AG04450 (cell line): ENCODE measurements at regions not wholly inside any gene's neighbourhood (a gene's known extent, or its start where the extent isn't known, plus 50 kb on each side); places are given as distances from the start of the nearest gene placed in this dataset.
"Not testable (repeated sequence)": the region's sequence is repeated elsewhere in the genome, so short reads cannot be mapped to it uniquely, and the experiment has no call there.

Source experiments
- CTCF ChIA-PET: fragments of 300-600, 350-600 bp; formaldehyde crosslinking; extraction: SDS; loops from one replicate; lab custom pipeline; 2022; ENCODE audit warnings: antibody characterized with exemption, inconsistent platforms; lab: Charles Lee
- POLR2A ChIA-PET: fragments of 350-600 bp; formaldehyde crosslinking; extraction: SDS; loops from one replicate; lab custom pipeline; 2021; ENCODE audit warnings: antibody characterized with exemption, inconsistent platforms; lab: Yijun Ruan, JAX
- DNase-seq: peaks from one replicate; pipeline ENCODE4 v3.0.0-alpha.2; 2011; ENCODE audit warnings: low read depth, low spot score
- H3K27ac ChIP-seq: one replicate; pipeline ENCODE4 v1.5.1; 2012; ENCODE audit warnings: low read depth, low read length, control low read depth
- H3K27me3 ChIP-seq: one replicate; pipeline ENCODE4 v1.6.0; 2012; ENCODE audit warnings: low read length; ENCODE audit not compliant: control insufficient read depth, insufficient read depth
- H3K4me3 ChIP-seq: 2 replicates; pipeline ENCODE4 v1.5.1; 2011; ENCODE audit warnings: mild to moderate bottlenecking, low read depth, low read length, control low read depth
- H3K9me3 ChIP-seq: 2 replicates; pipeline ENCODE4 v1.5.1; 2012; ENCODE audit warnings: low read length; ENCODE audit not compliant: control insufficient read depth, insufficient read depth
- TF ChIP-seq, protein P1 (sequence below): IDR thresholded peaks from 2 replicates; pipeline ENCODE4 v1.5.1; 2011; ENCODE audit warnings: low read depth, low read length, control low read depth, inconsistent platforms

DNA sequence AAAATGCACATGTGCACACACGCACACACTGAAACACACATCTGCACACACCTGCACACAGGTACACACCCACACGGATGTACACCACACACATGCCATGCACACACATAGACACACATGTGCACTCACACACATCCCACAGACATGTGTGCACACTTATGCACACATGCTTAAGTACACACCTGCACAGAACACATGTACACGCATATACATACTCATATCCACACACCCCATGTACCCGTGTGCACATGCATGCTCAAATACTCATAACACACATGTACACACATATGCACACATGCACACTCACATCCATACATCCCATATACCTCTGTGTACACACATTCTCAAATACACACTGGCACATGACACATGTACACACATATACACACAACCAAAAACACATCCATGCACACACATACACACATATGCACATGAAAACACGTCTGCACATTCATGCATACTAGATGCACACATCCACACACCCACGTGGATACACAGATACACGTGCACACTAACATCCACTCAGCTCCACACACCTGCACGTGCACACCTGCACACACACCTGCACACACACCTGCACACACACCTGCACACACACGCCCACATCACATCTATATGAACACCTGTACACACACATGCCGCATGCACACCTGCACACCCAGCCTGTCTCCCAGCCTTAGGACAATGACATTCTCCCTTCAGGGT lies 336.7 kb downstream of the ADGRD1 start:
- H3K4me3 ChIP-seq: no peak overlapping the region
- POLR2A ChIA-PET: no interaction called here
- CTCF ChIA-PET: no interaction called here
- H3K27me3 ChIP-seq: no peaks in the 10 kb centered on the region
- TF ChIP-seq, protein P1, sequence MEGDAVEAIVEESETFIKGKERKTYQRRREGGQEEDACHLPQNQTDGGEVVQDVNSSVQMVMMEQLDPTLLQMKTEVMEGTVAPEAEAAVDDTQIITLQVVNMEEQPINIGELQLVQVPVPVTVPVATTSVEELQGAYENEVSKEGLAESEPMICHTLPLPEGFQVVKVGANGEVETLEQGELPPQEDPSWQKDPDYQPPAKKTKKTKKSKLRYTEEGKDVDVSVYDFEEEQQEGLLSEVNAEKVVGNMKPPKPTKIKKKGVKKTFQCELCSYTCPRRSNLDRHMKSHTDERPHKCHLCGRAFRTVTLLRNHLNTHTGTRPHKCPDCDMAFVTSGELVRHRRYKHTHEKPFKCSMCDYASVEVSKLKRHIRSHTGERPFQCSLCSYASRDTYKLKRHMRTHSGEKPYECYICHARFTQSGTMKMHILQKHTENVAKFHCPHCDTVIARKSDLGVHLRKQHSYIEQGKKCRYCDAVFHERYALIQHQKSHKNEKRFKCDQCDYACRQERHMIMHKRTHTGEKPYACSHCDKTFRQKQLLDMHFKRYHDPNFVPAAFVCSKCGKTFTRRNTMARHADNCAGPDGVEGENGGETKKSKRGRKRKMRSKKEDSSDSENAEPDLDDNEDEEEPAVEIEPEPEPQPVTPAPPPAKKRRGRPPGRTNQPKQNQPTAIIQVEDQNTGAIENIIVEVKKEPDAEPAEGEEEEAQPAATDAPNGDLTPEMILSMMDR: no peak
- peaks cover 56% of the 10 kb centered on the region for H3K9me3 ChIP-seq
- H3K27ac ChIP-seq: no peak overlapping the region
- DNase-seq: no peak

DNA sequence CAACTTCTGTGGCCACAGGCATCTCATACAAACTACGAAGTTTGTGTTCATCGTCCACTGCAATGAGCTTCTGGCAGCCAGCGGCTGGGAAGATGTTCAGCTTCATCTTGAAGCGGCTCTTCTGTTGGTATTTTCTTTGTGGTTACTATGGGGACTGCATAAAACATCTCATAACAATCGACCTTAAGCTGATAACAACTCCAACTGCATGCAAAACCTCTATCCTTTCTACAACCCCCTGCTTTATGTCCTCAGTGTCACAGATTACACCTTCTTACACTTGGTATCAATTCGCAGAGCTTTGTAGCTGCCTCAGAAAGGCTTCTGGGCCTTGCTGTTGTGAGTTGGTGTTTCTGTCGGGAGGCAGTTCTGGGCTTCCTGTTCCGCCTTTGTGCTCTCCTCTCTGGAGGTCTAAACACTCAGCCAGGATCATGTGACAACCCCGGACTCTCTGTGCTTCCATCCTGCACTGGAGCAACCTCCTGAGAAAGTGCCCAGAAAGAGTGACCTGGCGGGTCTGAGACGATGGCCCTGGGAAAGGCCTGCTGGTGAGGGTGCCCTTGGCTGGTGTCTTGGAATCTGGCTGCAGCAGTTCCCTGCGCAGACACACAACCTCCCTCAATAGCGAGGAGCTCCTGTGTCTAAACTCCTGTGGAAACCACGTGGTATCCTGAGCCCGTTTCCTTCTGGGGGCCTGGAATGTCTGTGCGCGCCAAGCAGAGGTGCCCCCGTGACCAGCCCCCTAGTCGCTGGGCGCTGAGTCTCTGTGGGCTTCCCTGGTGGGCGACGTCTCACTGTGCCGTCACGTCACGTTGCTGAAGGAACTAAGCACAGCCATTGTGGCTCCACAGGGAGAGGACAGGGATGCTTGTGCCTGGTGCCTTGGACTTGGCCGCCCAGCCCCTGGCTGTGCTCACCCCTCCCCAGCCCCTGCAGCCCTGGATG lies 339.6 kb downstream of the ADGRD1 start:
- POLR2A ChIA-PET, H3K4me3 ChIP-seq, DNase-seq, H3K27ac ChIP-seq, CTCF ChIA-PET, H3K27me3 ChIP-seq: not testable (repeated sequence)
- peaks cover 47% of the 10 kb centered on the region for H3K9me3 ChIP-seq

- DNase-seq, H3K27me3 ChIP-seq, POLR2A ChIA-PET, CTCF ChIA-PET, H3K4me3 ChIP-seq, H3K27ac ChIP-seq: not testable (repeated sequence)
- peaks cover 33% of the 10 kb centered on the region for H3K9me3 ChIP-seq
Observed at GRCh38 chr12:131294716-131295115, 341.0 kb downstream of the ADGRD1 start.

DNA sequence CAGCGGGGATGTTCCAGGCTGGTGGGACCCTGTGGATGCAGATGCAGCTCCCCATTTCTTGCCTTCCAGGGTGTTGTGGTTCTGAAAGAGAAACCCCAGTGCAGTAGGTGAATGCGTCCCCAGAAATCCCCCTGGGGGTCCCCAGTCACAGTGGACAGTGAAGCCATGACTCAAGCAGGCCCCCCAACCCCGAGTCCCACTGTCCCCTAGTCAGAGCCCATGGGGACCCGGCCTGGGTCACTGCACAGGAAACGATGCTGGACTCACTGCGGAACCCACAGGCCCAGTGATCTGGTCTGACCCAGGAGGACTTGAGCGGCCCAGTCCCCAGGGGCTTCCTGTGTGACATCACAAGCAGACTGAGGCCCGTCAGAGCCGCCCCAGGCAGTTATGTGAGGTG lies 341.4 kb downstream of the ADGRD1 start:
- H3K4me3 ChIP-seq, H3K27me3 ChIP-seq, H3K27ac ChIP-seq, CTCF ChIA-PET, POLR2A ChIA-PET, DNase-seq: not testable (repeated sequence)
- H3K9me3 ChIP-seq: peaks cover 29% of the 10 kb centered on the region

DNA sequence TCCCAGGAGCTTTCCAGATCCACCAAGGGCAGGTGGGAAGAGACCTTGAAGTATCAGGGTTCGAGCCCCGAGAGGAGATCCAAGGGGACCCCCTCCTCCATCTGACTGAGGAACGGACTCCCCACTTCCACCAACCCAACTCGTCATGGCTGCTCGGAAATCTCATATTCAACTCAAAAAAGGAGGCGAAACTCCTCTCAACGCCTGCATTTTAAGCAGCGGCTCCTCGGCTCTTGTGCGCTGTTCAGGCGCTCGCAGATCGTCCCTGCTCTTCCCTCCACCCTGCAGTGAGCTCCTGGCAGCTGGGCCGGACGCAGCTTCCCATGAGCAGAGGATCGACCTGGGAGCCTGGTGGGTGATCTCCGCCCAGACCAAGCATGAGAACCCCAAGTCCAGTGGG lies 341.9 kb downstream of the ADGRD1 start:
- H3K27me3 ChIP-seq, CTCF ChIA-PET, H3K27ac ChIP-seq, POLR2A ChIA-PET, DNase-seq, H3K4me3 ChIP-seq: not testable (repeated sequence)
- H3K9me3 ChIP-seq: peaks cover 27% of the 10 kb centered on the region

DNA sequence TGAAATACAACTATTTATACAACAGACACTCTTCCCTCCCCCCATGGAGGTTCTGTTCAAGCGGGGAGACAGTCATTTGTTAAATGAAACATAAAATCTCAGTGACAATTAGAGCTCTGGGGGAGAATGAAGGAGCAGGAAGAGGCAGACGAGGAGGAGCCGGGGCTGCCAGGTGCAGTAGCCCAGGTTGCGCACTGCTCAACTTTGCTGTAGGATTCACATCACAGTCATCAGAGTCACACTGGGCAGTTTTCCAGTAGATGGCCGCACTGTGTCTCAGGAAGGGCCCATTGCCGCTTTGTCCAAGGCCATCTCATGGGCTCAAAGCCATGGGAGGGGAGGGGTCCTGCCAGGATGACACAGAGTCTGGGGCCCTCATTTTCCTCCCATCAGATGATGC lies 342.4 kb downstream of the ADGRD1 start:
- H3K4me3 ChIP-seq, H3K27me3 ChIP-seq, POLR2A ChIA-PET, H3K27ac ChIP-seq, CTCF ChIA-PET, DNase-seq: not testable (repeated sequence)
- H3K9me3 ChIP-seq: peaks cover 27% of the 10 kb centered on the region

- DNase-seq, H3K27me3 ChIP-seq, POLR2A ChIA-PET, H3K27ac ChIP-seq, CTCF ChIA-PET, H3K4me3 ChIP-seq: not testable (repeated sequence)
- H3K9me3 ChIP-seq: peaks cover 27% of the 10 kb centered on the region
Observed at GRCh38 chr12:131296651-131297050, 342.9 kb downstream of the ADGRD1 start.

GRCh38 chr12:131298526-131299369 lies 345.0 kb downstream of the ADGRD1 start:
- H3K4me3 ChIP-seq, CTCF ChIA-PET, POLR2A ChIA-PET, DNase-seq, H3K27ac ChIP-seq, H3K27me3 ChIP-seq: not testable (repeated sequence)
- H3K9me3 ChIP-seq: peaks cover 22% of the 10 kb centered on the region

GRCh38 chr12:131299370-131299701 lies 345.6 kb downstream of the ADGRD1 start:
- peaks cover 16% of the 10 kb centered on the region for H3K9me3 ChIP-seq
- POLR2A ChIA-PET, CTCF ChIA-PET, H3K27me3 ChIP-seq, H3K4me3 ChIP-seq, H3K27ac ChIP-seq, DNase-seq: not testable (repeated sequence)

DNA sequence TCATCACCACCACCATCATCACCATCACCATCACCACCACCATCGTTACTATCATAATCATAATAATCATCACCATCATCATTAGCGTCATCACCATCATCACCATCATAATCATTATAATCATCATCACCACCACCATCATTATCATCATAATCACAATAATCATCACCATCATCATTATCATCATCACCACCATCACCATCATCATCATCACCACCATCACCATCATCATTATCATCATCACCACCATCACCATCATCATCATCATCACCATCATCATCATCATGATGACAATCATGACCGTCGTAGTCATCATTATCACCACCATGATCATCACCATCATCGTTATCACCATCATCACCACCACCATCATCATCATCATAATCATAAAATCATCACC lies 349.9 kb downstream of the ADGRD1 start:
- H3K27me3 ChIP-seq, DNase-seq, H3K27ac ChIP-seq, CTCF ChIA-PET, H3K9me3 ChIP-seq, H3K4me3 ChIP-seq, POLR2A ChIA-PET: not testable (repeated sequence)
